ENCODE measurements at regions not wholly inside any gene's neighbourhood (a gene's known extent, or its start where the extent isn't known, plus 50 kb on each side); places are given as distances from the start of the nearest gene placed in this dataset.

DNA sequence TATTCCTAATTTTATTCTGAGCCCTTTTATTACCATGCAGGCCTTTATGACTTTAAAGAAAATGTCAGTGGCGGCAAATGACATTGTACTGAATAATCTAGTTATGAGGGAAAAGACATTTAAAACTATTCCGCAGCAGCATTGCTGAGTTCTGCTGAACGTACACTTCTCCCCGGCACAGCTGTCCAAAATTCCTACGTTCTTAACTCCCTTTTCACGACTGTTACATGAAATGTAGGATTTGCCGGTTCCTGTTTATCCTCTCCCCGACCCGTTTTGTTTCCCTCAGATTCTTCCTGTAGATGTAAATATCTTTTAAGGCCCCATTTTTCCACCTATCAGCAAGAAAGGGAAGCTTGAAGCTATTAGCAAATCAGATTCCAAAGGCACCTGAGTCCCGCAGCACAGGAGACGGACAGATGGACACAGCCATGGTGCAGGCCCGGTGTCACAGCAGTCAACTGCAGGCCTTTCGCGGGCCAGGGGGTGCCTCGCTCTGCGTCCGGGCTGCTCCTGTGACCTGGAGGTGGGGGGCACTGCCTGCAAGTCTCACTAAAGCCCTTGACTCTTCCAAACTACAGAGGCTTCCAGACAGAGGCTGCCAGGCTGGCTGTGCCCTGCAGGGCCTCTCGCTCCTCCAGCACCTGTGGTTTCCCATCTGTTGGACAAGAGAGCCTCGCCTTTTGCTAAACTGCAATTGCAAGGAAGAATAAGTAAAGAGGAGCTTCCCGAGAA is 485.0 kb upstream of the MGMT start:
- H3K4me1 ChIP-seq (ENCODE audit: insufficient read depth, low read length), result no peaks in the 10 kb centered on the region
- no peak overlapping the region for H3K9ac ChIP-seq (ENCODE audit: low read length)
- no peaks in the 10 kb centered on the region for H3K36me3 ChIP-seq (ENCODE audit: insufficient read depth, low read length)
- H3K27ac ChIP-seq (ENCODE audit: low read depth, low read length), result no peak overlapping the region
- H3K4me3 ChIP-seq (ENCODE audit: low read depth in 1 of 2, low read length in 2 of 2), result no peak overlapping the region
- H3K27me3 ChIP-seq (ENCODE audit: control insufficient read depth in 1 of 2, insufficient read depth in 2 of 2, low read length in 2 of 2), result no peaks in the 10 kb centered on the region
- H3K9me3 ChIP-seq (ENCODE audit: low read length), result no peaks in the 10 kb centered on the region

GRCh38 chr10:128982616-128982915 is 484.5 kb upstream of the MGMT start:
- H3K9me3 ChIP-seq (ENCODE audit: low read length), result no peaks in the 10 kb centered on the region
- H3K27ac ChIP-seq (ENCODE audit: low read depth, low read length), result no peak overlapping the region
- H3K4me1 ChIP-seq (ENCODE audit: insufficient read depth, low read length), result no peaks in the 10 kb centered on the region
- no peak overlapping the region for H3K9ac ChIP-seq (ENCODE audit: low read length)
- H3K36me3 ChIP-seq (ENCODE audit: insufficient read depth, low read length), result no peaks in the 10 kb centered on the region
- H3K4me3 ChIP-seq (ENCODE audit: low read depth in 1 of 2, low read length in 2 of 2), result no peak overlapping the region
- no peaks in the 10 kb centered on the region for H3K27me3 ChIP-seq (ENCODE audit: control insufficient read depth in 1 of 2, insufficient read depth in 2 of 2, low read length in 2 of 2)

DNA sequence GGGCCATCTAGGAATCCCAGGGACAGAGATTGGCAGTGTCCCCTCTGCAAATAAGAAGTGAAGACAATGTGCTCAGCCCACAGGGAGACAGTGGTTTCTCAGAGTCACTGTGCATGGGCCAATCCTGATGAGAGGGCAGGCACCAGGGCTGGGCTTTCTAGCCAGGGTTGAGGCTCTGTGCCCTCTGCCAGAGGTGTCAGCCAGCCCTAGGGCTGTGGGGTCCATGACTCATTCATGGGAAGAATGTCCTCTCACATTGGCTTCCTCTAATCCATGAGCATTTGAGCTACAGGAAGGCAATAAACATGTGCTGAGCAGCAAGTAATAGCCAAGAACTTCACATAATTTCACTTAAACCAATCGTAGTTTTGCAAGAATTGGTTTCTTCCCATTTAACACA is 482.0 kb upstream of the MGMT start:
- Histone ChIP-seq H3K27ac (ENCODE audit: low read depth, low read length) (no peak overlapping the region), H3K36me3 (ENCODE audit: insufficient read depth, low read length) (no peaks in the 10 kb centered on the region), H3K9me3 (ENCODE audit: low read length) (no peaks in the 10 kb centered on the region), H3K4me1 (ENCODE audit: insufficient read depth, low read length) (no peaks in the 10 kb centered on the region), H3K4me3 (ENCODE audit: low read depth in 1 of 2, low read length in 2 of 2) (no peak overlapping the region), H3K27me3 (ENCODE audit: control insufficient read depth in 1 of 2, insufficient read depth in 2 of 2, low read length in 2 of 2) (no peaks in the 10 kb centered on the region), H3K9ac (ENCODE audit: low read length) (no peak overlapping the region)

DNA sequence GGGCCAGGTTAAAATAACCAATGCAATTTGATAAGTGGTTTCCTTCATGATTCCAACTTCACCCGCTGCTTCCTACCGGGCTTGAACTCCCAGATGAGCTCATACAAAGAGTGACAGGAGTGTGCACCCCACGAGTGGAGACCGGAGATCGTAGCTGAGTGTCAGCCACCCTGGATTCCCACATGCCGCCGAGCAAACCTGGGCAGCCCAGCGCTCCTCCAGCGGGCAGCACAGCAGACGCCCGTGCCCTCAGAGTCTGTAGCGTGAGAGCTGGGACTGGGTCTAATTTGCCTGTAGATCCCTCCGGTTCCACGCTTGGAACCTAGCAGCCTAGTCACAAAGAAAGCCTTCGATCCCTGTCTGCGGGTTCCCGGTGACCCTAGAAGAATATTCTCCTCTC is 476.1 kb upstream of the MGMT start:
- H3K4me3 ChIP-seq (ENCODE audit: low read depth in 1 of 2, low read length in 2 of 2), result no peak overlapping the region
- H3K9ac ChIP-seq (ENCODE audit: low read length), result no peak overlapping the region
- no peaks in the 10 kb centered on the region for H3K27me3 ChIP-seq (ENCODE audit: control insufficient read depth in 1 of 2, insufficient read depth in 2 of 2, low read length in 2 of 2)
- no peaks in the 10 kb centered on the region for H3K4me1 ChIP-seq (ENCODE audit: insufficient read depth, low read length)
- H3K9me3 ChIP-seq (ENCODE audit: low read length), result no peaks in the 10 kb centered on the region
- no peaks in the 10 kb centered on the region for H3K36me3 ChIP-seq (ENCODE audit: insufficient read depth, low read length)
- no peak overlapping the region for H3K27ac ChIP-seq (ENCODE audit: low read depth, low read length)

GRCh38 chr10:128992770-128993169 is 474.3 kb upstream of the MGMT start:
- Histone ChIP-seq H3K9ac (ENCODE audit: low read length) (no peak overlapping the region), H3K4me3 (ENCODE audit: low read depth in 1 of 2, low read length in 2 of 2) (no peak overlapping the region), H3K4me1 (ENCODE audit: insufficient read depth, low read length) (no peaks in the 10 kb centered on the region), H3K9me3 (ENCODE audit: low read length) (no peaks in the 10 kb centered on the region), H3K36me3 (ENCODE audit: insufficient read depth, low read length) (no peaks in the 10 kb centered on the region), H3K27ac (ENCODE audit: low read depth, low read length) (no peak overlapping the region), H3K27me3 (ENCODE audit: control insufficient read depth in 1 of 2, insufficient read depth in 2 of 2, low read length in 2 of 2) (no peaks in the 10 kb centered on the region)

- H3K27ac ChIP-seq (ENCODE audit: low read depth, low read length), result no peak overlapping the region
- H3K4me3 ChIP-seq (ENCODE audit: low read depth in 1 of 2, low read length in 2 of 2), result no peak overlapping the region
- H3K4me1 ChIP-seq (ENCODE audit: insufficient read depth, low read length), result no peaks in the 10 kb centered on the region
- no peaks in the 10 kb centered on the region for H3K9me3 ChIP-seq (ENCODE audit: low read length)
- H3K36me3 ChIP-seq (ENCODE audit: insufficient read depth, low read length), result no peaks in the 10 kb centered on the region
- no peak overlapping the region for H3K9ac ChIP-seq (ENCODE audit: low read length)
- H3K27me3 ChIP-seq (ENCODE audit: control insufficient read depth in 1 of 2, insufficient read depth in 2 of 2, low read length in 2 of 2), result no peaks in the 10 kb centered on the region
These were observed 473.6 kb upstream of the MGMT start for GRCh38 chr10:128993443-128993842.

- Histone ChIP-seq H3K4me3 (ENCODE audit: low read depth in 1 of 2, low read length in 2 of 2) (no peak overlapping the region), H3K9me3 (ENCODE audit: low read length) (no peaks in the 10 kb centered on the region), H3K9ac (ENCODE audit: low read length) (no peak overlapping the region), H3K4me1 (ENCODE audit: insufficient read depth, low read length) (no peaks in the 10 kb centered on the region), H3K36me3 (ENCODE audit: insufficient read depth, low read length) (no peaks in the 10 kb centered on the region), H3K27me3 (ENCODE audit: control insufficient read depth in 1 of 2, insufficient read depth in 2 of 2, low read length in 2 of 2) (no peaks in the 10 kb centered on the region), H3K27ac (ENCODE audit: low read depth, low read length) (no peak overlapping the region)
These were observed 473.0 kb upstream of the MGMT start for GRCh38 chr10:128993911-128994538.

GRCh38 chr10:128994598-128995143 is 472.4 kb upstream of the MGMT start:
- H3K4me1 ChIP-seq (ENCODE audit: insufficient read depth, low read length), result no peaks in the 10 kb centered on the region
- H3K9ac ChIP-seq (ENCODE audit: low read length), result no peak overlapping the region
- no peaks in the 10 kb centered on the region for H3K27me3 ChIP-seq (ENCODE audit: control insufficient read depth in 1 of 2, insufficient read depth in 2 of 2, low read length in 2 of 2)
- no peaks in the 10 kb centered on the region for H3K9me3 ChIP-seq (ENCODE audit: low read length)
- H3K27ac ChIP-seq (ENCODE audit: low read depth, low read length), result no peak overlapping the region
- H3K36me3 ChIP-seq (ENCODE audit: insufficient read depth, low read length), result no peaks in the 10 kb centered on the region
- H3K4me3 ChIP-seq (ENCODE audit: low read depth in 1 of 2, low read length in 2 of 2), result no peak overlapping the region

DNA sequence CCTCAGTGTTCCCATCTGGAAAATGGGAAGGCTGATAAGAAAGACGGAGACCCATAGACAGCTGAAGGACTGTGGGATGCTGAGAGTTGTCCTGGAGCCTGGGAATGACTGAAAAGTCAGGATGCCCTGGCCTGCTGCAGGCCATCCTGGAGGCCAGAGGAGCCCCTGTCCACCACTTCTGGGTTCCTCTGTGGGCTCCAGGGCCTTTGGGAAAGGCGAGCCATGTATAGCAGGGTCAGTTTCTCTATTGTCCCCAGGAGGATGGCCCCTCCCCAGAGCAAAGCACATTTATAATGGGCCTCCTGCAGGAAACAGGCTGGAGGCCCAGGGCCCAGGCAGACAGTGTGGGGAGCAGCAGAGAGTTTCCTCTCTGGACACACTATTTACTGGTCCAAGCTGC is 471.4 kb upstream of the MGMT start:
- no peak overlapping the region for H3K9ac ChIP-seq (ENCODE audit: low read length)
- H3K27me3 ChIP-seq (ENCODE audit: control insufficient read depth in 1 of 2, insufficient read depth in 2 of 2, low read length in 2 of 2), result no peaks in the 10 kb centered on the region
- no peaks in the 10 kb centered on the region for H3K4me1 ChIP-seq (ENCODE audit: insufficient read depth, low read length)
- no peaks in the 10 kb centered on the region for H3K36me3 ChIP-seq (ENCODE audit: insufficient read depth, low read length)
- H3K27ac ChIP-seq (ENCODE audit: low read depth, low read length), result no peak overlapping the region
- H3K9me3 ChIP-seq (ENCODE audit: low read length), result no peaks in the 10 kb centered on the region
- H3K4me3 ChIP-seq (ENCODE audit: low read depth in 1 of 2, low read length in 2 of 2), result no peak overlapping the region

- H3K4me3 ChIP-seq (ENCODE audit: low read depth in 1 of 2, low read length in 2 of 2), result no peak overlapping the region
These were observed 470.9 kb upstream of the MGMT start for GRCh38 chr10:128996092-128996491.

DNA sequence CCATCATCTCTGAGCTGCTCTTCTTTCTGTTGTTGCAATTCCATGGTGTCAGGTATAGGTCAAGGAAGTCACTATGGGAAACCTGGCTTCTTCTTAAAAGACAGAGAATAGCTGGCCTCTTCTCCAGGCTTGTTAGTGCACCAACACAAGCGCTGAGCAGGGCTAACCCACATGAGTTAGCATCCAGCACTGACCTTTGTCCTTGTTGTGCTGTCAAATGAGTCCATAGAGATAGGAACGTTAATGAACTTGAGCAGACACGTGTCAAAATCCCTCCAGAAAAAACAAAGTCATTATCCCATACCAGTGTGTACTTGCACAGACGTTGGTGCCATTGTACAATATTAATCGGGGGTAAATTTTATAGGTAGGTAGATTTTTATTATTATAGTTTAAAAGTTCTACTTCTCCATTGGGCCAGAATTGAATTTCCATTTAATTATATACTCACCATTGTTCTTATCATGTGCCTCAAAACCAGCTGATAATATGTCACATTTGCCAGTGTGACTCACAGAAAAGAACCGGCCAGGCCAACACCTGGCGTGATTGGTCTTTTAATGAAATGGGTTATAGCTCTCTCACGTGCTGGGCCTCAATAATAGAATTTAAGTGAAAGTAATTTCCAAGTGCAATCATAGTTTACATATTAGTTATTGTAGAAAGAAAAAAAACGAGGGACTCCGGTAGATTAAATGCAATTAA is 468.8 kb upstream of the MGMT start:
- no peaks in the 10 kb centered on the region for H3K27me3 ChIP-seq (ENCODE audit: control insufficient read depth in 1 of 2, insufficient read depth in 2 of 2, low read length in 2 of 2)
- H3K36me3 ChIP-seq (ENCODE audit: insufficient read depth, low read length), result no peaks in the 10 kb centered on the region
- no peak overlapping the region for H3K27ac ChIP-seq (ENCODE audit: low read depth, low read length)
- no peaks in the 10 kb centered on the region for H3K9me3 ChIP-seq (ENCODE audit: low read length)
- H3K9ac ChIP-seq (ENCODE audit: low read length), result no peak overlapping the region
- H3K4me1 ChIP-seq (ENCODE audit: insufficient read depth, low read length), result no peaks in the 10 kb centered on the region
- H3K4me3 ChIP-seq (ENCODE audit: low read depth in 1 of 2, low read length in 2 of 2), result no peak overlapping the region

More at GRCh38 chr10:128996092-128996491, 470.9 kb upstream of the MGMT start:
- no peak overlapping the region for H3K27ac ChIP-seq (ENCODE audit: low read depth, low read length)
- H3K9ac ChIP-seq (ENCODE audit: low read length), result no peak overlapping the region
- no peaks in the 10 kb centered on the region for H3K4me1 ChIP-seq (ENCODE audit: insufficient read depth, low read length)
- no peaks in the 10 kb centered on the region for H3K27me3 ChIP-seq (ENCODE audit: control insufficient read depth in 1 of 2, insufficient read depth in 2 of 2, low read length in 2 of 2)
- H3K36me3 ChIP-seq (ENCODE audit: insufficient read depth, low read length), result no peaks in the 10 kb centered on the region
- H3K9me3 ChIP-seq (ENCODE audit: low read length), result no peaks in the 10 kb centered on the region

Data from muscle layer of colon (tissue), 2 donors.